Spleen (tissue), 11 donors: ENCODE measurements at regions not wholly inside any gene's neighbourhood (a gene's known extent, or its start where the extent isn't known, plus 50 kb on each side); places are given as distances from the start of the nearest gene placed in this dataset.

Source experiments
- DNase-seq: peaks from one replicate; pipeline ENCODE4 v3.0.0-alpha.2; 2020
- H3K27ac ChIP-seq, 8 donors: fragments of 200-600 bp; sonication (generic) in 7 of 8; 1 replicate in 4 of 8; 2 replicates in 4 of 8; pipeline versions ENCODE4 v1.5.0 to v1.8.0; 2016 to 2021; ENCODE audit warnings: inconsistent platforms in 4 of 8, mild to moderate bottlenecking in 4 of 8, moderate library complexity in 1 of 8
- H3K27me3 ChIP-seq, 7 donors: fragments of 200-600 bp; sonication (generic) in 6 of 7; replicated peaks in 1 of 7; 1 replicate in 4 of 7; 2 replicates in 3 of 7; pipeline versions ENCODE4 v1.5.0 to v1.8.0; 2016 to 2021; ENCODE audit warnings: inconsistent platforms in 3 of 7, mild to moderate bottlenecking in 1 of 7
- H3K36me3 ChIP-seq, 6 donors: fragments of 200-600 bp; sonication (generic) in 5 of 6; 1 replicate in 4 of 6; 2 replicates in 2 of 6; pipeline versions ENCODE4 v1.5.0 to v1.8.0; 2016 to 2021; ENCODE audit warnings: inconsistent platforms in 2 of 6
- H3K4me1 ChIP-seq, 6 donors: fragments of 200-600 bp; sonication (generic) in 5 of 6; 1 replicate in 3 of 6; 2 replicates in 3 of 6; pipeline versions ENCODE4 v1.5.0 to v1.8.0; 2016 to 2021; ENCODE audit warnings: inconsistent platforms in 3 of 6
- H3K4me3 ChIP-seq, 8 donors: fragments of 200-600 bp; sonication (generic) in 7 of 8; 1 replicate in 4 of 8; 2 replicates in 4 of 8; pipeline versions ENCODE4 v1.5.0 to v1.8.0; 2016 to 2021; ENCODE audit warnings: inconsistent platforms in 4 of 8, mild to moderate bottlenecking in 4 of 8, moderate library complexity in 2 of 8
- H3K9me3 ChIP-seq, 8 donors: fragments of 200-600 bp; sonication (generic) in 7 of 8; 1 replicate in 4 of 8; 2 replicates in 4 of 8; pipeline versions ENCODE4 v1.5.0 to v1.8.0; 2016 to 2021; ENCODE audit warnings: inconsistent platforms in 4 of 8
- CTCF ChIP-seq, 11 experiments: fragments of 200-600 bp in 7 of 11; fragments of 450-650 bp in 4 of 11; sonication (generic) in 4 of 11; IDR thresholded peaks in 8 of 11; conservative IDR thresholded peaks in 3 of 11; 1 replicate in 7 of 11; 2 replicates in 4 of 11; pipeline versions ENCODE4 v1.4.0 to v1.8.0; 2016 to 2021; ENCODE audit warnings: antibody characterized with exemption in 11 of 11, inconsistent platforms in 4 of 11, mild to moderate bottlenecking in 1 of 11
- POLR2A ChIP-seq, 3 donors: fragments of 450-650 bp; IDR thresholded peaks; one replicate each; pipeline ENCODE4 v1.5.1; 2017; ENCODE audit warnings: antibody characterized with exemption in 3 of 3, mild to moderate bottlenecking in 1 of 3
- POLR2AphosphoS5 ChIP-seq, 3 donors: sonication (generic); formaldehyde crosslinking; IDR thresholded peaks; one replicate each; pipeline ENCODE4 v1.5.1; 2017; ENCODE audit warnings: antibody characterized with exemption in 3 of 3
- WGBS, 5 donors: extraction: QIAGEN DNeasy Blood & Tissue Kit in 3 of 5; methylation state at CpG; one replicate each; pipeline versions ENCODE4 v1.1.5 to v1.1.7; 2013 to 2018; 5-methylcytosine and 5-hydroxymethylcytosine counted together
- intact Hi-C: fragments of 100-400 bp; cut with DNase I; formaldehyde crosslinking; loops from one replicate; pipeline ENCODE4 v1.15.0; 2023; ENCODE audit warnings: low total_unique reads
- donor health status: healthy with polysubstance abuse.
- donor health status: DM: no; HTN: no; CAD: no; lungs with moderate emphysema.
- donor health status: DM: no; HTN: no; CAD: no.
- donor health status: Bipolar disorder and iron deficiency.
- donor health status: healthy.
- donor health status: DM: no; HTN: no; CAD: no.
- donor health status: DM: yes; HTN: yes; CAD: no.

DNA sequence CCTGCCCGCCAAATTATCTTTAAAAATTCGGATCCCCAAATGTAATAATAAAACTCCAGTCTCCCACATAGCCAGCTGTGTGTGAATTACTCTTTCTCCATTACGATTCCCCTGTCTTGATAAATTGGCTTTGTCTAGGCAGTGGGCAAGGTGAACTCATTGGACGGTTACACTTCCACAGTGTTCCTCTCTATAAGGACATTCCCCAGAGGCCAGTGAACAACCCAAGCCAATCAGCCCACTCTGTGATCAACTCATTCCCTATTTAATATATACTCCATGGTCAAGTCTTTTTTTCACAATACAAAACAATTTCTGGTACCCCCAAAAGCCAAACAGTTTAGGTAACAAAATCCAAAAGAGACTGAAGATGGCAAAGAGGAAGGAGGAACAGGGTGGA lies 90.5 kb upstream of the DAZL start:
- intact Hi-C loops, result no loop called here
- no peaks in the 10 kb centered on the region for H3K9me3 ChIP-seq
- no peak for DNase-seq
- H3K36me3 ChIP-seq, result no peaks in the 10 kb centered on the region
- H3K4me1 ChIP-seq, result peaks cover 0 to 36% (median 9%) of the 10 kb centered on the region in 6 donors
- 85 to 93% (median 89%) methylated on average over 4 of the region's 4 CpGs for WGBS, 5 donors
- TF ChIP-seq CTCF (IDR thresholded peaks at IDR 0.05 in 8 of 11, conservative IDR thresholded peaks at IDR 0.05 in 3 of 11) (no peak), POLR2A (IDR thresholded peaks at IDR 0.05) (no peak), POLR2AphosphoS5 (IDR thresholded peaks at IDR 0.05) (no peak)
- H3K27ac ChIP-seq, result no peak overlapping the region
- H3K4me3 ChIP-seq, result no peak overlapping the region
- no peaks in the 10 kb centered on the region for H3K27me3 ChIP-seq

GRCh38 chr3:16697443-16698147 lies 92.4 kb upstream of the DAZL start:
- no peak for TF ChIP-seq POLR2AphosphoS5 (IDR thresholded peaks at IDR 0.05)
- no peak for TF ChIP-seq POLR2A (IDR thresholded peaks at IDR 0.05)
- no peak for TF ChIP-seq CTCF (IDR thresholded peaks at IDR 0.05 in 8 of 11, conservative IDR thresholded peaks at IDR 0.05 in 3 of 11)
- H3K4me3 ChIP-seq, result no peak overlapping the region
- intact Hi-C loops, result no loop called here
- H3K36me3 ChIP-seq, result no peaks in the 10 kb centered on the region
- H3K9me3 ChIP-seq, result no peaks in the 10 kb centered on the region
- peak; percentile 38 for DNase-seq
- 76 to 84% (median 81%) methylated on average over 1 of the region's 1 CpG for WGBS, 5 donors
- H3K4me1 ChIP-seq, result peaks cover 0 to 36% (median 9%) of the 10 kb centered on the region in 6 donors
- peak overlapping the region in 1 of 8 donors; percentile 4 for H3K27ac ChIP-seq
- H3K27me3 ChIP-seq, result no peaks in the 10 kb centered on the region

DNA sequence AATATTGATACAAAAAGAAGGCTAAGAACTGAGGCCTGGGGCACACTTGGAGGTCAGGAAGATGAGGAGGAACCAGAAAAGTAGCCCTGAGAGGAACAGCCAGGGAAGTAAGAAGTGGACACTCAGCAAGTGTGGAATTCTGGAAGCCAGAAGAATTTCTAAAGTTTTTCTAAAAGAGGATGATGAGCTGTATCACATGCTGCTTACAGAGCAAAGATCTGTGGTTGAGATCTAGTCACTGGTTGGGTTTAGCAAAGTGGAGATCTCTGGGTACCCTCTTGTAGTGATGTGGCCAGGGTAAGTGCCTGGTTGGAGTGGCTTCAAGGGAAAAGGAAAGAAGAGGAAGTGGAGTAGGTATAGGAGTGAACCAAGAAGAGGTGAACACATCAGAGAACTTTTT lies 95.4 kb upstream of the DAZL start:
- no peaks in the 10 kb centered on the region for H3K9me3 ChIP-seq
- H3K4me1 ChIP-seq, result peaks cover 0 to 30% (median 9%) of the 10 kb centered on the region in 6 donors
- intact Hi-C loops, result no loop called here
- no peak for TF ChIP-seq POLR2AphosphoS5 (IDR thresholded peaks at IDR 0.05)
- no peak for TF ChIP-seq POLR2A (IDR thresholded peaks at IDR 0.05)
- no peak for TF ChIP-seq CTCF (IDR thresholded peaks at IDR 0.05 in 8 of 11, conservative IDR thresholded peaks at IDR 0.05 in 3 of 11)
- no peaks in the 10 kb centered on the region for H3K27me3 ChIP-seq
- H3K36me3 ChIP-seq, result no peaks in the 10 kb centered on the region
- no peak overlapping the region for H3K4me3 ChIP-seq
- no peak for DNase-seq
- H3K27ac ChIP-seq, result no peak overlapping the region

- H3K9me3 ChIP-seq, result peaks cover 0 to 9% (median 1%) of the 10 kb centered on the region in 8 donors
- H3K36me3 ChIP-seq, result no peaks in the 10 kb centered on the region
- no peaks in the 10 kb centered on the region for H3K4me1 ChIP-seq
- H3K27me3 ChIP-seq, result no peaks in the 10 kb centered on the region
- TF ChIP-seq CTCF (IDR thresholded peaks at IDR 0.05 in 8 of 11, conservative IDR thresholded peaks at IDR 0.05 in 3 of 11) (no peak), POLR2A (IDR thresholded peaks at IDR 0.05) (no peak), POLR2AphosphoS5 (IDR thresholded peaks at IDR 0.05) (no peak)
- intact Hi-C loops, result no loop called here
- WGBS, 5 donors, result 48 to 73% (median 62%) methylated on average over 2 of the region's 2 CpGs
- H3K27ac ChIP-seq, result peak overlapping the region in 3 of 8 donors; percentile 28 to 40 (median 39)
- no peak overlapping the region for H3K4me3 ChIP-seq
- DNase-seq, result no peak
Measured at GRCh38 chr3:16704941-16705340, 99.7 kb upstream of the DAZL start.
